ENCODE measurements at regions not wholly inside any gene's neighbourhood (a gene's known extent, or its start where the extent isn't known, plus 50 kb on each side); places are given as distances from the start of the nearest gene placed in this dataset.
"Not testable (repeated sequence)": the region's sequence is repeated elsewhere in the genome, so short reads cannot be mapped to it uniquely, and the experiment has no call there.

GRCh38 chr1:118461154-118461553, 276.1 kb upstream of the SPAG17 start:
- no peaks in the 10 kb centered on the region for H3K27me3 Mint-ChIP-seq
- intact Hi-C loops (cut with micrococcal nuclease), result no loop called here
- no peak overlapping the region for H3K27ac Mint-ChIP-seq
- peaks cover 27% of the 10 kb centered on the region for H3K9me3 Mint-ChIP-seq
- no peaks in the 10 kb centered on the region for H3K4me1 Mint-ChIP-seq (ENCODE audit: low read depth)
- CTCF ChIA-PET, result interaction anchor here (0.6 kb wide), 1 partner anchor 20 kb away, joined by 3 read pairs; no protein-coding TSS in a partner anchor
- POLR2A ChIA-PET, result no interaction called here
- no peak for DNase-seq
- no peak overlapping the region for H3K4me3 Mint-ChIP-seq
- no peaks in the 10 kb centered on the region for H3K36me3 Mint-ChIP-seq

GRCh38 chr1:118459871-118460270, 274.8 kb upstream of the SPAG17 start:
- POLR2A ChIA-PET, result no interaction called here
- Mint-ChIP-seq H3K27me3 (no peaks in the 10 kb centered on the region), H3K36me3 (no peaks in the 10 kb centered on the region), H3K4me3 (no peak overlapping the region), H3K9me3 (peaks cover 35% of the 10 kb centered on the region), H3K27ac (no peak overlapping the region), H3K4me1 (ENCODE audit: low read depth) (no peaks in the 10 kb centered on the region)
- DNase-seq, result no peak
- CTCF ChIA-PET, result no interaction called here
- intact Hi-C loops (cut with micrococcal nuclease), result no loop called here

GRCh38 chr1:118453856-118454255, 268.8 kb upstream of the SPAG17 start:
- CTCF ChIA-PET; DNase-seq; H3K27ac Mint-ChIP-seq; H3K36me3 Mint-ChIP-seq; H3K4me1 Mint-ChIP-seq (ENCODE audit: low read depth); H3K27me3 Mint-ChIP-seq; POLR2A ChIA-PET; intact Hi-C loops (cut with micrococcal nuclease); H3K4me3 Mint-ChIP-seq: not testable (repeated sequence)
- H3K9me3 Mint-ChIP-seq, result peaks cover 23% of the 10 kb centered on the region

GRCh38 chr1:118445156-118445555, 260.1 kb upstream of the SPAG17 start:
- POLR2A ChIA-PET, result no interaction called here
- H3K36me3 Mint-ChIP-seq, result no peaks in the 10 kb centered on the region
- no peak overlapping the region for H3K4me3 Mint-ChIP-seq
- H3K27me3 Mint-ChIP-seq, result no peaks in the 10 kb centered on the region
- CTCF ChIA-PET, result no interaction called here
- H3K27ac Mint-ChIP-seq, result no peak overlapping the region
- H3K4me1 Mint-ChIP-seq (ENCODE audit: low read depth), result no peaks in the 10 kb centered on the region
- intact Hi-C loops (cut with micrococcal nuclease), result no loop called here
- peaks cover 11% of the 10 kb centered on the region for H3K9me3 Mint-ChIP-seq
- no peak for DNase-seq

GRCh38 chr1:118442214-118442613, 257.2 kb upstream of the SPAG17 start:
- ChIA-PET CTCF (no interaction called here), POLR2A (no interaction called here)
- Mint-ChIP-seq H3K27me3 (no peaks in the 10 kb centered on the region), H3K9me3 (peaks cover 11% of the 10 kb centered on the region), H3K4me1 (ENCODE audit: low read depth) (no peaks in the 10 kb centered on the region), H3K27ac (no peak overlapping the region), H3K36me3 (no peaks in the 10 kb centered on the region), H3K4me3 (no peak overlapping the region)
- intact Hi-C loops (cut with micrococcal nuclease), result no loop called here
- DNase-seq, result no peak

- Mint-ChIP-seq H3K36me3 (no peaks in the 10 kb centered on the region), H3K27me3 (no peaks in the 10 kb centered on the region), H3K4me1 (ENCODE audit: low read depth) (no peaks in the 10 kb centered on the region), H3K4me3 (no peak overlapping the region), H3K27ac (no peak overlapping the region), H3K9me3 (peaks cover 7% of the 10 kb centered on the region)
- CTCF ChIA-PET, result no interaction called here
- intact Hi-C loops (cut with micrococcal nuclease), result no loop called here
- DNase-seq, result no peak
- POLR2A ChIA-PET, result no interaction called here
Measured at GRCh38 chr1:118437664-118438063, 252.6 kb upstream of the SPAG17 start.

GRCh38 chr1:118429856-118430255, 244.8 kb upstream of the SPAG17 start:
- H3K36me3 Mint-ChIP-seq, result no peaks in the 10 kb centered on the region
- H3K9me3 Mint-ChIP-seq, result peaks cover 3% of the 10 kb centered on the region
- intact Hi-C loops (cut with micrococcal nuclease), result no loop called here
- H3K4me1 Mint-ChIP-seq (ENCODE audit: low read depth), result no peaks in the 10 kb centered on the region
- no peaks in the 10 kb centered on the region for H3K27me3 Mint-ChIP-seq
- no peak overlapping the region for H3K27ac Mint-ChIP-seq
- CTCF ChIA-PET, result no interaction called here
- POLR2A ChIA-PET, result no interaction called here
- no peak overlapping the region for H3K4me3 Mint-ChIP-seq
- no peak for DNase-seq

- H3K36me3 Mint-ChIP-seq, result no peaks in the 10 kb centered on the region
- CTCF ChIA-PET, result no interaction called here
- H3K4me1 Mint-ChIP-seq (ENCODE audit: low read depth), result no peaks in the 10 kb centered on the region
- POLR2A ChIA-PET, result no interaction called here
- H3K9me3 Mint-ChIP-seq, result no peaks in the 10 kb centered on the region
- no peak for DNase-seq
- intact Hi-C loops (cut with micrococcal nuclease), result no loop called here
- H3K27me3 Mint-ChIP-seq, result no peaks in the 10 kb centered on the region
- H3K4me3 Mint-ChIP-seq, result no peak overlapping the region
- no peak overlapping the region for H3K27ac Mint-ChIP-seq
Measured at GRCh38 chr1:118421868-118422350, 236.9 kb upstream of the SPAG17 start.

- Mint-ChIP-seq H3K36me3 (no peaks in the 10 kb centered on the region), H3K9me3 (peaks cover 26% of the 10 kb centered on the region), H3K27ac (no peak overlapping the region), H3K27me3 (no peaks in the 10 kb centered on the region), H3K4me3 (no peak overlapping the region), H3K4me1 (ENCODE audit: low read depth) (no peaks in the 10 kb centered on the region)
- POLR2A ChIA-PET, result no interaction called here
- CTCF ChIA-PET, result no interaction called here
- intact Hi-C loops (cut with micrococcal nuclease), result no loop called here
- no peak for DNase-seq
Measured at GRCh38 chr1:118404024-118404423, 219.0 kb upstream of the SPAG17 start.

- Mint-ChIP-seq H3K9me3 (no peaks in the 10 kb centered on the region), H3K4me1 (ENCODE audit: low read depth) (no peaks in the 10 kb centered on the region), H3K27me3 (no peaks in the 10 kb centered on the region), H3K27ac (no peak overlapping the region), H3K36me3 (no peaks in the 10 kb centered on the region), H3K4me3 (no peak overlapping the region)
- ChIA-PET POLR2A (no interaction called here), CTCF (no interaction called here)
- no peak for DNase-seq
- intact Hi-C loops (cut with micrococcal nuclease), result no loop called here
Measured at GRCh38 chr1:118397496-118397859, 212.4 kb upstream of the SPAG17 start.

- DNase-seq, result no peak
- no peaks in the 10 kb centered on the region for H3K27me3 Mint-ChIP-seq
- no peaks in the 10 kb centered on the region for H3K36me3 Mint-ChIP-seq
- POLR2A ChIA-PET, result no interaction called here
- no peak overlapping the region for H3K4me3 Mint-ChIP-seq
- intact Hi-C loops (cut with micrococcal nuclease), result no loop called here
- CTCF ChIA-PET, result no interaction called here
- no peaks in the 10 kb centered on the region for H3K9me3 Mint-ChIP-seq
- H3K4me1 Mint-ChIP-seq (ENCODE audit: low read depth), result no peaks in the 10 kb centered on the region
- no peak overlapping the region for H3K27ac Mint-ChIP-seq
Measured at GRCh38 chr1:118396829-118397495, 211.9 kb upstream of the SPAG17 start.

GRCh38 chr1:118396279-118396678, 211.3 kb upstream of the SPAG17 start:
- Mint-ChIP-seq H3K27me3 (no peaks in the 10 kb centered on the region), H3K27ac (no peak overlapping the region), H3K4me1 (ENCODE audit: low read depth) (no peaks in the 10 kb centered on the region), H3K9me3 (no peaks in the 10 kb centered on the region), H3K4me3 (no peak overlapping the region), H3K36me3 (no peaks in the 10 kb centered on the region)
- intact Hi-C loops (cut with micrococcal nuclease), result no loop called here
- no peak for DNase-seq
- CTCF ChIA-PET, result no interaction called here
- POLR2A ChIA-PET, result no interaction called here

- ChIA-PET CTCF (no interaction called here), POLR2A (no interaction called here)
- no peak for DNase-seq
- Mint-ChIP-seq H3K4me1 (ENCODE audit: low read depth) (no peaks in the 10 kb centered on the region), H3K4me3 (no peak overlapping the region), H3K9me3 (no peaks in the 10 kb centered on the region), H3K27ac (no peak overlapping the region), H3K36me3 (no peaks in the 10 kb centered on the region), H3K27me3 (no peaks in the 10 kb centered on the region)
- intact Hi-C loops (cut with micrococcal nuclease), result no loop called here
Measured at GRCh38 chr1:118395430-118395991, 210.5 kb upstream of the SPAG17 start.
